ENCODE measurements at regions not wholly inside any gene's neighbourhood (a gene's known extent, or its start where the extent isn't known, plus 50 kb on each side); places are given as distances from the start of the nearest gene placed in this dataset.

GRCh38 chr6:99032396-99032795, 84.7 kb upstream of the FBXL4 start:
- Histone ChIP-seq H3K27ac (no peak overlapping the region), H3K4me3 (no peak overlapping the region)
- TF ChIP-seq, protein P1, sequence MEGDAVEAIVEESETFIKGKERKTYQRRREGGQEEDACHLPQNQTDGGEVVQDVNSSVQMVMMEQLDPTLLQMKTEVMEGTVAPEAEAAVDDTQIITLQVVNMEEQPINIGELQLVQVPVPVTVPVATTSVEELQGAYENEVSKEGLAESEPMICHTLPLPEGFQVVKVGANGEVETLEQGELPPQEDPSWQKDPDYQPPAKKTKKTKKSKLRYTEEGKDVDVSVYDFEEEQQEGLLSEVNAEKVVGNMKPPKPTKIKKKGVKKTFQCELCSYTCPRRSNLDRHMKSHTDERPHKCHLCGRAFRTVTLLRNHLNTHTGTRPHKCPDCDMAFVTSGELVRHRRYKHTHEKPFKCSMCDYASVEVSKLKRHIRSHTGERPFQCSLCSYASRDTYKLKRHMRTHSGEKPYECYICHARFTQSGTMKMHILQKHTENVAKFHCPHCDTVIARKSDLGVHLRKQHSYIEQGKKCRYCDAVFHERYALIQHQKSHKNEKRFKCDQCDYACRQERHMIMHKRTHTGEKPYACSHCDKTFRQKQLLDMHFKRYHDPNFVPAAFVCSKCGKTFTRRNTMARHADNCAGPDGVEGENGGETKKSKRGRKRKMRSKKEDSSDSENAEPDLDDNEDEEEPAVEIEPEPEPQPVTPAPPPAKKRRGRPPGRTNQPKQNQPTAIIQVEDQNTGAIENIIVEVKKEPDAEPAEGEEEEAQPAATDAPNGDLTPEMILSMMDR (IDR thresholded peaks at IDR 0.05) = no peak
- no peak for DNase-seq (ENCODE audit: low spot score)

- no peak overlapping the region for H3K27ac ChIP-seq
- no peak for DNase-seq (ENCODE audit: low spot score)
- no peak overlapping the region for H3K4me3 ChIP-seq
- TF ChIP-seq, protein P1 (IDR thresholded peaks at IDR 0.05) = no peak
These were observed 84.2 kb upstream of the FBXL4 start for GRCh38 chr6:99031957-99032356.

DNA sequence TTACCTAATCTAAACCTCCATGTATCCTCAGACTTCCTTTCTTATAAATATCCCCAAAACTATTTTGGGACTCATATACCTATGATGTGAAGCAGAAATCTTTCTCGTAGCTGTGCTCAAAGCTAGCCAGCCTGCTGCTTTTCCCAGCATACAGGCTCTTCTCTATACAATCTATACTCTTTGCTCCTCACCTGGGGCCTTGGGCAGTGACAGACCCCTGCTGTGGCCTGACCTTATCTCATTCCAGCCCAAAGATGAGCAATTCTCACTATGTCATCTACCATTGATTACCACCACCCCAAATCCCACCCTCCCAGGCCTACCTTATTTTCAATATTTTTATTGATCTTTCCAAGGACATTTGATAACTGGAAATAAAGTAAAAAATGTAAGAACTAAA, 83.2 kb upstream of the FBXL4 start:
- no peak overlapping the region for H3K27ac ChIP-seq
- no peak overlapping the region for H3K4me3 ChIP-seq
- DNase-seq (ENCODE audit: low spot score) = no peak
- TF ChIP-seq, protein P1 (IDR thresholded peaks at IDR 0.05) = no peak

DNA sequence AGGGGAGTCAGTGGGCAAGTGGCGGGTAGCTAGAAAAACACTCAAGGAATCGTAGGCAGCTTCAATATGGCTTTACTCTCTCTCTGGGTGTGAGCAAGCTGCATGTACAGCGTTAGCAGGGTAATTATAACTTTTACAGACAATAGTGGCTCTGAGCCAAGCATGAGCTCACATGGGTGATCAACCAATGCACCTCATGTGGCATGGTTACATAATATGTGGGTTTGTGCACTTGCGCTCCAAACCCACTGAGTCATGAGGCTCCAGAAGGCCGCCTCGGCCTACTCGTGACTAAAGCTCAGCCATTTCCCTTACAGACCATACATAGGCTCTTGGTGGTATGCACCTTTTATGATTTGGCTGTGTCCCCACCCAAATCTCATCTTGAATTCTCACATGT, 78.4 kb upstream of the FBXL4 start:
- no peak overlapping the region for H3K27ac ChIP-seq
- DNase-seq (ENCODE audit: low spot score) = no peak
- TF ChIP-seq, protein P1 (IDR thresholded peaks at IDR 0.05) = no peak
- H3K4me3 ChIP-seq = no peak overlapping the region

DNA sequence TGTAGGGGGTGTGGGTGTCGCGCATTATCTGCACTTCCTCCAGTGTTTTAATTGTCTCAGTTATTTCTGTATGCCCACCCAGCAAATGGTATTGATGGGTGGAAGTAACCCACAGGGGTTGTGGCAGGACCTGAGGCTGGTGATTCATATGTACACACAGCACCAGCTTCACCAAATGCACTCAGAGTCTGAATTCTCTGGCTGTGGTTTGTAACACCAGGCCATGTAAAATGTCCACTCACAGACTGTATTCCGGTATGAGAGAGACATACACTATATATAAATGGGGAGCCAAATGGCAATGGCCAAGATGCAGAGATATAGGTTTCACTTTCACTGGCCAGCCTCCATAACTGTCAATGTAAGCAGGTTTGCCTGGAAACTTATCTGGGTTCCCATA, 76.3 kb upstream of the FBXL4 start:
- H3K27ac ChIP-seq = no peak overlapping the region
- H3K4me3 ChIP-seq = no peak overlapping the region
- no peak for DNase-seq (ENCODE audit: low spot score)
- TF ChIP-seq, protein P1 (IDR thresholded peaks at IDR 0.05) = no peak

DNA sequence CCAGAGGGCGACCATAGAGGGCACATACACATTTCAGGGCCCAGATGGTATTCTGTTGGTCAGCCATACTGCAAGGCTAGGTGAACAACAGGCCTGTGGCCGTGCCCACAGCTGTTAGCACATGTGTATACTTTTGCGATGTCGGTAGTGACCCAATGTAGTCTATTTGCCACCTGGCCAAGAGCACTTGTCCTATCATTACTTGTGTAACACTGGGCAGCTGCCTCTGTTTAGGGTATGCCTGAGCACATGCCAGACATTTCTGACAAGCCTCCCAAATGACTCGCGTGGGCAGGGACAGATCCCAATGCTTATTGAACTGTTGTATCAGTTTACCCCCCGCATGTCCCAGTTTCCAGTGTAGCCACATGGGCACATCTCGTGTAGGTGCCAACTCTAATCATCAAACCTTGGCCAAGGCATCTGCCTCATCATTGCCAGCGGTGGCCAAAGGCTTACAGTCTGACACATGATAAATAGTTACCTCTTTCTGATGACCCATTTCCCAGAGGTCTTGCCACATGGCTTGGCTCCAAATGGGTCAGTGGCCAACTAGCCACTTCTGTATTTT, 74.4 kb upstream of the FBXL4 start:
- DNase-seq (ENCODE audit: low spot score) = no peak
- TF ChIP-seq, protein P1 (IDR thresholded peaks at IDR 0.05) = no peak

DNA sequence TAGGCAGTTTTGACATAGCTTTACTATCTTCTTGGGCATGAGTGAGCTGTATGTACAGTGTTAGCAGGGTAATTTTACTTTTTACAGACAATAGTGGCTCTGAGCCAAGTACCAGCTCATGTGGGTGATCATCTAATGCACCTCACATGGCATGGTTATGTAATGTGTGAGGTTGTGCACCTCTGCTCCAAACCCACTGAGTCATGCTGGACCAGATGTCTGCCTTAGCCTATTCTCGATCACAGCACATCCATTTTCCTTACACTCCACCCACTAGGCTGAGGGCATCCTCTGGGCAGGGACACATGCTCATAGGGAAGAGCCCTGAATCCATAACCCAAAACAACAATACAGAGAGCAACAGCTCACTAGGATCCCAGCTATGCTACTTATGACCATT, 71.6 kb upstream of the FBXL4 start:
- Histone ChIP-seq H3K27ac (no peak overlapping the region), H3K4me3 (no peak overlapping the region)
- TF ChIP-seq, protein P1 (IDR thresholded peaks at IDR 0.05) = no peak
- DNase-seq (ENCODE audit: low spot score) = no peak

More for the DNA sequence above, 74.4 kb upstream of the FBXL4 start:
- H3K4me3 ChIP-seq = no peak overlapping the region
- no peak overlapping the region for H3K27ac ChIP-seq
